HG03558 (cell line): ENCODE measurements at regions not wholly inside any gene's neighbourhood (a gene's known extent, or its start where the extent isn't known, plus 50 kb on each side); places are given as distances from the start of the nearest gene placed in this dataset.
A peak's percentile ranks its signal among the peaks of the same experiment; 100 is the strongest.

ENCODE experiments used
- ATAC-seq: cut with Tn5 transposase; IDR thresholded peaks from one replicate; pipeline ENCODE4 v1.9.1; 2021; ENCODE audit warnings: moderate number of reproducible peaks; ENCODE audit not compliant: unreplicated experiment; ENCODE audit errors: extremely low read depth

DNA sequence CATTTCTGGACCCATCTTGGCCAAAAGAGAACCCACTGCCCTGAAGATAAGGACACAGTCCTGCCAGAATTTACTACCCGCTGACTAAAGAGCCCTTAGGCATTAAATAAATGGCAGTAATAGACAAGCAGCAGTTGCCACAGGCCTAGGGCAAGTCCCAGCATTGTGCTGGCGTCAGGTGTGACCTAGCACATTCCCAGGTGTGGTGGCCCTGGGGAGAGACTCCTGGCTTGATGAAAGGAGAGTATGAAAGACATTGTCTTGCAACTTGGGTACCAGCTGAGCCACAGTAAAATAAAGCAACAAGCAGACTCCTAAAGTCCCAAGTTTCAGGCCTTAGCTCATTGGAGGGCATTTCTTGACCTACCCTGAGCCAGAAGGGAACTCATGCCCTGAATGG is 715.7 kb upstream of the SORCS1 start:
- no peak for ATAC-seq

DNA sequence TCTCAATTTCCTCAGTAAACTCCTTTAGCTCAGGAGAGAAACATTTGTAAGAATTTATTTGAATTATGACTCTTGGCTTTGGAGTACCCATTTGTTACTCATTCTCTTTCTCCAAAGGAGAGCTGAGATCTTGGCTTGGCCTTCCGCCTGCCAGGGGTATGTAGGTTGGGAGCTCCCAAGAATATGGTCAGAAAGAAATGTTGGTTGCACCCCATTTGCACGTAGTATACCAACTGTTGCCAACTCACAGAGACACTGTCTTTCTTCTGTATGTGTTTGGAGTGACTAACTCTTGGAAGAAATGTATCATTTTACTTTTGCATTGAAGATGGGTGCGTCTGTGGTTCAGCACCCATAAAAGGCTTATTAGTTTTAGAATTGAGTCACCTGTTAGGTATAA is 708.5 kb upstream of the SORCS1 start:
- ATAC-seq: no peak

- ATAC-seq: no peak
Measured at GRCh38 chr10:107865691-107866090, 701.2 kb upstream of the SORCS1 start.

DNA sequence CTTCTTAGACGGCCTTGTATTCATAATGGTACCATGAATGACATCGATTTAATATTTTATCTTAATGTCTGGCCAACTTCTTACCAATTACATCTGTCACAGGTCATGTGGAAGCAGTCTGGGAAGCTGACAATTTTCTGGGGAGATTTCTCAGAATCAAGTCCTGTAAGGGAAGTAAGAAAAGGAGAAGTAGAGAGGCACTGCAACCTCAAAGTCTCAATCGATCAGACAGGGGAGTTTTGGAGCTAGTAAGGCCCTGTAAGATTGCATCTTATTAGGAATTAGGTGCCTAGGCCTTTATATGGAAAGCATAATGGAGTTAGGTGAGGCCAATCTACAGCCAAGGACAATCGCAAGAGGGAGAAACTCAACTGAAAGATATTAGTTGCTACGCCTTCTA is 694.6 kb upstream of the SORCS1 start:
- ATAC-seq: no peak

- no peak for ATAC-seq
Measured at GRCh38 chr10:107856047-107856315, 691.5 kb upstream of the SORCS1 start.

- ATAC-seq: no peak
Measured at GRCh38 chr10:107855301-107856046, 691.0 kb upstream of the SORCS1 start.

GRCh38 chr10:107848726-107849360 is 684.3 kb upstream of the SORCS1 start:
- no peak for ATAC-seq

GRCh38 chr10:107847620-107848019 is 683.1 kb upstream of the SORCS1 start:
- ATAC-seq: peak; percentile 78

- ATAC-seq: no peak
Measured at GRCh38 chr10:107834706-107835105, 670.2 kb upstream of the SORCS1 start.

- ATAC-seq: no peak
Measured at GRCh38 chr10:107831772-107832171, 667.3 kb upstream of the SORCS1 start.

DNA sequence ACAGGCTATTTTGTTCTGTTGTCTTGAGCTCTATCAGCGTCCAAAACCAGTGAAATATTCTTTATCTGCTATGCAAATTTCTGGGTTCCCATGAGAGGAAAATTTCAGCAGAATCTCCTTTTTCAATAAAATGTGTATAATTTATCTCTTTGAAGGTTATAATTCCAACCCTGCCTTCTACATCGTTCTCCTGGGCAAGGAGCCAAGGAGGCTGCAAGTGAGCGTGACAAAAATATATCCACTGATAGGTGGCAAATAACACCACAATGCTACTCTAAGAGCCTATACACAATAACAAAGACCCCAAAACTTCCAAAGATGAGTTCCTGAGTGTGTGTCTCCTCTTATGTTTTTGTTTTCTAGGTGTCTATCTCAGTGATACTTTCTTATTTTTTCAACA is 664.7 kb upstream of the SORCS1 start:
- no peak for ATAC-seq

DNA sequence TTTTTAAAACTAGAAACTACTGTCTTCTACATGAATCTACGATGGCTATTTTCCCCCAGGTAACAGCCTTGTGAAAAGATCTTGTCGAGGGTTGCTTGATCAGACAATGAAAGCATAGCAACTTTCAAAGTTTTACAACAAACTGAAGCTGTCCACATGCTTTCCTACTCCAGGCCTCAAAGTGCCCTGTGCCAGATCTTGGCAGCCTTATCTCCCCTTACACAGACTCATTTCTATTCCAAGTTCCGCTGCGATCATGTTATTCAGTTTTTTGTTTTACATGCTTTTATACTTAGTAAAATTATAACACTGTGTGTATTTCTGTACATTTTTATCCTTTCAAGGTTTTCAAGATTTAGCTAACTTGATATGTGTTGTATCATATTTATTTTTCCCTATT is 661.7 kb upstream of the SORCS1 start:
- ATAC-seq: no peak

DNA sequence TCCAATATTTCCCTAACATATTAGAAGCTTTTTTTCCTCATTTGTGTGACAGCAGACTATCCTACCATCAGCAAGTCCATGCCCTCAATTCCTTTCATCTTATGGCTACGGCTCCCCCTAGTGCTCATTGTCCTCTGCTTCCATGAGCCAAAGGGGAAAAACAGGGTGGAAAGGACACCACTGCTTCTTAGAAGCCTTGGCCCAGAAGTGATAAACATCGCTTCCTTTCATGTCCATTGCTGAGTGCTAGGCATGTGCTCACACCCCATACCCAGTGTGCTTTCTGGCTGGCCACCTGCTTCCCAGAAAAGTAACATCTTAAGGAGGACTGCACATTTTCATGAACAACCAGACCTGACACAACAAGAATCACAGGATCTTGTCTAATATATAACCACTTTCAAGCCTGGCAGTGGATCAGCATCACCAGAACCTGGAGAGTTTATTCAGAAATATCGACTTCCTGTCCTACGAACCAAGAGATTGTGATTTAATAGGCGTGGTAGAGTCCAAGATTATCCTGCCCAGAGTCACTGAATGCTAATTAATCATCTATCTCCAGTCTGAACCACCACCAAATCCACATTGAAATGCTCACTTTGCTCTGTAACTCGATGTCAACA is 650.5 kb upstream of the SORCS1 start:
- ATAC-seq: no peak

GRCh38 chr10:107813451-107814162 is 649.1 kb upstream of the SORCS1 start:
- no peak for ATAC-seq

- ATAC-seq: no peak
Measured at GRCh38 chr10:107809889-107810288, 645.4 kb upstream of the SORCS1 start.

- ATAC-seq: no peak
Measured at GRCh38 chr10:107807836-107808235, 643.3 kb upstream of the SORCS1 start.

DNA sequence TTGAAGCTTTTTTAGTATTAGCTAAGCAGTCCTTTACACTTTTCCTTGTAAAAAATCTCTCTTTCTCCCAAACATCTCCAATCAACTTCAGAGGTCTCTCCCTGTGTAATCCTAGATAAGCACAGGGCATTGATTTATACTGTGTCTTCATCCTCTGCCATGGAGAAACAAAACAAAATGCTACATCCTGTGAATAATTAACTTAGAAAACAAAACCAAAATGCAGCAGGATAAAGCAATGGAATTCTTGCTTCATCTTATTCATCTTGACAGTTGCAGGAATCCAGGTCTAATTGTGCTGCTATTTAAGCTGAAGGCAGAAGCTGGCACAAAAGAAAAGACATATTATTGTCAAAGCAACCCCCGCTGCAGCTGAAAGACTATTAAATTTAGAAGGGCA is 641.5 kb upstream of the SORCS1 start:
- ATAC-seq: no peak

DNA sequence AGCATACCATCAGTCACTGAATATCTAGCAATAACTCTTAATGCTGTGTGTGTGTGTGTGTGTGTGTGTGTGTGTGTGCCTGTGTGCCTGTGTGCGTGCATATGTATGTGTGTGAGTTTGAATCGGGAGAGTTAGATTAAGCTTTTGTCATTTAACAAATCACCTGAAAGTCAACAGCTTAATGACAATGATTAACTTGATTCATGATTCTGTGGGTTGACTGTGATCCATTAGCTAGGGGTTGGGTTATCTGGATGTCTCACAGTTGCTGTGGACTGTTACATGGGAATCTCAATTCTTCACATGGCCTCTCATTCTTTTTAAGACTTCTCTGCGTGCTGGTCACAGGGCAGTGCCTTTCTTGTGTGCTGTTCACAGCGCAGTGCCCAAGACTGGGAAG is 639.0 kb upstream of the SORCS1 start:
- ATAC-seq: no peak

DNA sequence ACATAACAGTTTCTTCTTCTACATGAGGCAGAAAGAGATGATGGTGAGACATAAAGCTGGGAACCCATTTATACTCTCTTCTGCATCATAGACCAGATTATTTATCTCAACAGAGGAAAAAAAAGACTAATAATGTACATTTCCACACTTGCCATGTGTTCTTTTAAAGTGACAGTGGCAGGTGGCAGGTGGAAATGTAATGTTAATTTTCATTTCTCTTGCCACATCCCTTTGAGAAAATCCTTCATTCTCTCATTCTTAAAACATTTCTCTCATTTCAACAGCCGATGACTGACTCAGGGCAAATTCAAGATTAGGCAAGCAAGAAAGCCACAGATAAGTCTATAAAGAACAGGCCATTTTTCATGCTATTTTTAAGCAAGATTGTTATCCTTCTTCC is 635.6 kb upstream of the SORCS1 start:
- ATAC-seq: no peak

- no peak for ATAC-seq
Measured at GRCh38 chr10:107790271-107790670, 625.8 kb upstream of the SORCS1 start.

GRCh38 chr10:107771066-107771465 is 606.6 kb upstream of the SORCS1 start:
- ATAC-seq: no peak
